ENCODE measurements at regions not wholly inside any gene's neighbourhood (a gene's known extent, or its start where the extent isn't known, plus 50 kb on each side); places are given as distances from the start of the nearest gene placed in this dataset.

DNA sequence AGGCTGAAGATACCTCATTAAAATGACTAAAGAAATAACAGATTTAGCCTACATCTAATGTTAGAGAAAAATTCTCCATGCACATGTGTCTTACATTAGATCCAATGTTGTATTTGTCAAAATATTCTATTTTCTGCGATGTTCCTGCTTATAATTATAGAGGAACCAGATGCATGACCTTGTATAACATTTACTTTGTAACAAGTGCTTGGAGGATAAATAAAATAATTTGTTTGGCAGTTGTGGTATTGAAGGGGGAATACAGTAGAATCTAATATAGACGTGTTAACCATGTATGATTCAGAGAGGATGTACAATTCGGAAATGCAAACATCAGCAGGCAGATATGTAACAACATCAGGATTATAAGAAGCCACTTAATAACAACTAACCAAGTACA, 922.2 kb downstream of the TUSC7 start:
- Mint-ChIP-seq H3K4me1 (no peaks in the 10 kb centered on the region), H3K4me3 (no peak overlapping the region), H3K36me3 (no peaks in the 10 kb centered on the region), H3K27me3 (no peaks in the 10 kb centered on the region), H3K9me3 (no peaks in the 10 kb centered on the region), H3K27ac (no peak overlapping the region)

DNA sequence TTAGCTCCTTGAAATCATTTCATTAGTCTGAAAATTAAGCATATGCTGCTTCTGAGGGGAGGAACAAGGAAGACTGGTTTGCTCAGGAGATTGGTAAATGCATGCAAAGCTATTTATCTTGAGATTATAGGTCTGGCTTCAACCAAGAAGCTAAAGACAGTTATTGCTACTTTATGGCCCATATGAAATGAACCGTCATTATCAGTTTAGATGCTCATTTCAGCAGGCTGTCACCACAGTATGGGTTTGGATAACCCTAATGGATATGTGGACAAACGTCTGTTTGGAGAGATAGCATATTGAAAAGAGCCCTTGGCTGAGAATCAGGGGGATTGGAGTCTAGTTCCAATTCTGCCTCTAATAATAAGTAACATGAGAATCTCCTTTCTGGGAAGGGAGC, 922.6 kb downstream of the TUSC7 start:
- Mint-ChIP-seq H3K4me1 (no peaks in the 10 kb centered on the region), H3K27me3 (no peaks in the 10 kb centered on the region), H3K27ac (no peak overlapping the region), H3K4me3 (no peak overlapping the region), H3K9me3 (no peaks in the 10 kb centered on the region), H3K36me3 (no peaks in the 10 kb centered on the region)

DNA sequence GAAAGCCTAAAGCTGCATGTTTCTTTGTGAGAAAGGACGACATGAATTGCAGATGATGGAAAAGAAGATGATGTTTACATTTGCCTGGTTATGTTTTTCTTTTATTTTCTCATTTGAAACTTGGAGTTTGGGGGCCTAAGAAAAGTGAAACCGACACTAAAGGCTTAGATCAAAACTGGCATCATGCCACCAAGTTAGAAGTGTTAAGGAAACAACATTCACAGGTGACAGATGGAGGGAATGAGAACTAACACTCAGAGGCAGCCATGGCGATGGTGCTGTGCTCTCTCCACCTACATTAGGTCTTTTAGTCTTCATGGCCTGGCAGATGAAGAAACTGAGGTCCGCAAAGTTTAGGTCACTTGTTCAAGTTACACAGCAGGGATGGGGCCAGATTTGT, 923.6 kb downstream of the TUSC7 start:
- no peaks in the 10 kb centered on the region for H3K27me3 Mint-ChIP-seq
- no peaks in the 10 kb centered on the region for H3K36me3 Mint-ChIP-seq
- H3K4me3 Mint-ChIP-seq = no peak overlapping the region
- peaks cover 5% of the 10 kb centered on the region for H3K9me3 Mint-ChIP-seq
- H3K4me1 Mint-ChIP-seq = no peaks in the 10 kb centered on the region
- no peak overlapping the region for H3K27ac Mint-ChIP-seq

DNA sequence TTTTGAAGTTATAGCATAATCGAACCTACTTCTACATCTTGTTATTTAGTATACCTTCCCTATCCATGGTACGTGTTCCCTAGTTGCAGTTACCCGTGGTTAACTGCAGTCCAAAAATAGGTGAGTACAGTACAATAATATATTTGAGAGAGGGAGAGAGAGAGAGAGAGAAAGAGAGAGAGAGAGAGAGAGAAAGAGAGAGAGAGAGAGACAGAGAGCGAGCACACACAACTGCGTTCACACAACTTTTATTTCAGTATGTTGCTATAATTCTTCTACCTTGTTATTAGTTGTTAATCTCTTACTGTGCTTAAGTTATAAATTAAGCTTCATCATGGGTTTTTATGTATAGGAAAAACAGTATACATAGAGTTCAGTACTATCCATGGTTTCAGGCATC, 928.1 kb downstream of the TUSC7 start:
- Mint-ChIP-seq H3K36me3 (no peaks in the 10 kb centered on the region), H3K27ac (no peak overlapping the region), H3K4me1 (no peaks in the 10 kb centered on the region), H3K9me3 (peaks cover 13% of the 10 kb centered on the region), H3K4me3 (no peak overlapping the region), H3K27me3 (no peaks in the 10 kb centered on the region)

DNA sequence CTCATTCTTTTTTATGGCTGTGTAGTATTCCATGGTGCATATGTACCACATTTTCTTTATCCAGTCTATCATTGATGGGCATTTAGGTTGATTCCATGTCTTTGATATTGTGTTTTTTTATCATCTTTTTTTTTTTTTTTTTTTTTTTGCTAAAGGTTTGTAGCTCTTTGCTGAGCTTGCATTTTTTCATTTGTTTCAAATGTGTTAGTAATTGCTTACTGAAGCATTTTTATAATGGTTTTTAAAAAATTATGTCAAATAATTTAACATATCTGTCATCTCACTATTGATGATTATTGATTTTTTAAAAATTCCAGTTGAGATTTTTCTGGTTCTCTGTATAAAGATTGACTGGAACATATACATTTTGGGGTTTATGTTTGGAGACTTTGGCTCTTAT, 934.6 kb downstream of the TUSC7 start:
- Mint-ChIP-seq H3K9me3 (peaks cover 13% of the 10 kb centered on the region), H3K36me3 (no peaks in the 10 kb centered on the region), H3K4me1 (no peaks in the 10 kb centered on the region), H3K27me3 (no peaks in the 10 kb centered on the region), H3K27ac (no peak overlapping the region), H3K4me3 (no peak overlapping the region)

DNA sequence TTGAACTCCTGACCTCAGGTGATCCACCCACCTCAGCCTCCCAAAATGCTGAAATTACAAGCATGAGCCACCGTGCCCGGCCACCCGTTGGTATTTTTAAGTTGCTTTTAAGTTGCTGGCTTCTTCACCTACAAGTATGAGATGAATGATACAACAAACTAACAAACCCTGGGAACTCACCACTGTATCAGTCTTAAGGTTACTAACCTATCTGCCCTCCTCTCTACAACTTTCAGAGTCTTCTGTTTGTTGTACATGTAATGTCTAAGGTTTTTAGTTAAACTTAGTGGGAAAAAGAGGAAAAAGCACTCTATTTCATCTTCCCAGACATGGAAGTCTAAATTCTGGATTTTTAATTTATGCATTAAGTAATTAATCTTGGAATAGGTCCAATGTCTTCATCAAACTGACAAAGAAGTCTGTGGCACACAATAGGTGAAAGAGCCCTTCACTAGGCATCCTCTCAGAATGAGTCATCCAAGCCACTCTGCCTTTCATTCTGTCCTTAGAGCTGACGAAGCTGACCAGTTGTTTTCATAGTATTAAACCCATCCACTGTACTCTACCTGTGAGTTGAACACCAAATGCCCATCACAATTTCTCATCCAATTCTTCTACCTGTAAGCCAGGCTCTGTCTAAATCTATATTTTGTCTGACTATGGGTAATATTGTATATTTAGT, 936.1 kb downstream of the TUSC7 start:
- no peaks in the 10 kb centered on the region for H3K27me3 Mint-ChIP-seq
- H3K4me3 Mint-ChIP-seq = no peak overlapping the region
- no peaks in the 10 kb centered on the region for H3K36me3 Mint-ChIP-seq
- no peaks in the 10 kb centered on the region for H3K4me1 Mint-ChIP-seq
- H3K9me3 Mint-ChIP-seq = peaks cover 13% of the 10 kb centered on the region
- H3K27ac Mint-ChIP-seq = no peak overlapping the region

DNA sequence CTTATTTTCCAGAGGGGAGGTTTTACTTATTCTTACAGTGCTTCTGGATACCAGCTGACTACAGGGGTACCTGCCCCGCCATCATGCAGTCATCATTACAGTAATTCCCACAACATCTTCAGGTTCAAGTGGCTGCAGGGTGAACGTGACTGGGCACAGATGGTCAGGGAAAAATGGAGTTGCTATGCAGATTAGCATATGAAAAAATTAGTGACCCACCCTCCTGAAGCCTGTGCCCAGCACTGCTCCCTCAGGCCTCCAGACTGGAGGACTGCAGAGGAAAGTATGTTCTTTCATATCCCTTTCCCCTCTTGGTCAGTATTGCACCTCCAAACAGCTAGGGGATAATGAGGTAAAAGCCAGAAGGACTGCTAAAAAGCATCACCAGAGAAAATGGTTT, 937.9 kb downstream of the TUSC7 start:
- Mint-ChIP-seq H3K27ac (no peak overlapping the region), H3K9me3 (peaks cover 7% of the 10 kb centered on the region), H3K36me3 (no peaks in the 10 kb centered on the region)

DNA sequence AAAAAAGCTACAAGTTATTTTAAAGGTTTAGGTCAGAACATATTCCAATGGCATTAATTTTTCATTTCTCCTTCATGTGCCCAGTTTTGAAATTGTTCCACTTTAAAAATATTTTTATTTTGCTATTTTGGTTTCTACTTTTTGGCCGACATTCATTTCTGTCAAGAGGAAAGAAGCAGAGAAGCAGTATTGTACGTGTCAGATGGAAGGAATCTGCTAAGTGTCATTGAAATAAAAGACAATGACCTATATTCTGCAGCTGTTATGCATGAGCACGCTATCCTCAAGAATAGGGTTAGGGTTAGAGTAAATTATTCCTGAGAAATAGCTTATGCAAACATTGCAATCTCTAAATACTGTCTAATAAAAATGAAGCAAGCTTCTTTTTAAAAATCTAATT, 941.7 kb downstream of the TUSC7 start:
- H3K9me3 Mint-ChIP-seq = no peaks in the 10 kb centered on the region
- no peak overlapping the region for H3K4me3 Mint-ChIP-seq
- H3K27ac Mint-ChIP-seq = no peak overlapping the region
- no peaks in the 10 kb centered on the region for H3K4me1 Mint-ChIP-seq
- no peaks in the 10 kb centered on the region for H3K36me3 Mint-ChIP-seq
- no peaks in the 10 kb centered on the region for H3K27me3 Mint-ChIP-seq

More for the DNA sequence above, 937.9 kb downstream of the TUSC7 start:
- H3K4me1 Mint-ChIP-seq = no peaks in the 10 kb centered on the region
- no peak overlapping the region for H3K4me3 Mint-ChIP-seq
- no peaks in the 10 kb centered on the region for H3K27me3 Mint-ChIP-seq

DNA sequence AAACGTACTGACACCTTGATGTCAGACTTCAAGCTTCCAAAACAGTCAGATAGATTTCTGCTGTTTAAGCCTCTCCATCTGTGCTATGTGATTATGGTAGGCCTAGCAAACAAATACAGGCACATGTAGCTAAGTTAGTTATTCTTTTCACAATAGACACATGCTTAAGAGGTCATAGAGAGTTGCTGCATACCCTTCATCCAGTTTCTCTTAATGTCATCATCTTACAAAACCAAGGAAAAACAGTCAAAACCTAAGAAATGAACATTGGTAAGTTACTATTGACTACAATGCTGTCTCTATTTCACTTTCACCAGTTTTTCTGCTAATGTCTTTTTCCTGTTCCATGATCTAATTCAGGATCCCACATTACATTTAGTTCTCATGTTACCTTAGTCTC, 946.8 kb downstream of the TUSC7 start:
- Mint-ChIP-seq H3K36me3 (no peaks in the 10 kb centered on the region), H3K4me1 (no peaks in the 10 kb centered on the region), H3K9me3 (no peaks in the 10 kb centered on the region), H3K27ac (no peak overlapping the region), H3K4me3 (no peak overlapping the region), H3K27me3 (no peaks in the 10 kb centered on the region)

DNA sequence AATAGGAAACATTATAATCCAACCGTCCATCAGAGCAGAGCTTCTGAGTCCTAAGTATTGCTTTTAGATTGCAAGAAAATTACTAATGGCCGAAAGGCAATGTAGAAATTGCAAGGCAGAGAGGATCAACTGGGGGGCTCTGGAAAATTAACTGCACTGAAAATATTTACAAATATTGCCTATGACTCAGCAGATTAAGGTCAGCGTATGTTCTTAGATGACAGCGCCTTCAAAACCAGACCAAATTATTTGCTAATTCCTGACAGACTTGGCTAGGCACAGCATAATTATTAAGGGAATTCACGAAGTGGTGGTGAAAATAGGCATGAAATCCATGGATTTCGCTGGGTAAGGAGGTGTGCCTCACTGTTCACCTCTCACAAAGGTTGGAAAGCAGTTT, 947.7 kb downstream of the TUSC7 start:
- Mint-ChIP-seq H3K4me1 (no peaks in the 10 kb centered on the region), H3K27me3 (no peaks in the 10 kb centered on the region), H3K4me3 (no peak overlapping the region), H3K36me3 (no peaks in the 10 kb centered on the region), H3K27ac (no peak overlapping the region), H3K9me3 (no peaks in the 10 kb centered on the region)

DNA sequence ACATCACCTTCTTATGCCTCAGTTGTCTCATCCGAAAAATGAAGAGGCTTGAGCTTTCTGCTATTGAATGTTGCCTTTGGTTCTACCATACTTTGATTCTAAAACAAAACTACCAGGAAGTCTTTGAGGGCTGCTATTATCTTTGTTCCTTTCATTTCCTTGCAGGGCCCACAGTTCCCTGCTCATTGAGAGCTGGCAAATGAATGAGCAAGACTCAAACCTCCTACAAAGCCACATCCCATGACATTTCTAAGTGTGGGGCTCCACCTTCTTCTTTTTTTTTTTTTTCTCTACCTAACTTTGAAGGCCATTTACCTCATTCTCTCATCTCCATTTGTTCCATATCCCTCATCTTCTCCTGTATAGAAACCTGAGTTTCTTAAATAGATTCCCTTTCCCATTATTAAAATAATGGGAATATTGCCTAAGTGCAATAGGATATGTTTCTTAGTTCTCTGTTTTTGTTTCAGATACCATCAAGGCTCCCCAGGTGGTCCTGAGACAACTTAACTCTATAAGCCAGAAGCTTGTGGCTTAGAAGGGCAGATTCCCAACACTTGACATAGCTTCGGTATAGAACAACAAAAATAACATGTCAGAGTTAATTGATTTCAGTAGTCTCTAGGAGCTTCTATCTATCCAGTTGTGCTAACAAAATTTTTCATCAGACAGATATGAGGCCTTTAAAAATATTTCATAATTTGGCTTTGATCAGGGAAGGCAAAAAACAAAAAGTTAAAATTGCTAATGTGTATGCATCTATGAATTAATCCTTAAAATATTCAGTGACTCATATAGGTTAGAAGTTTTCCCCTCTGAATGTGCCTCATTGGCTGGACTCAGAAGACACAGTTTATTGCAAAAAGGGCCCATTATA, 951.6 kb downstream of the TUSC7 start:
- no peak overlapping the region for H3K27ac Mint-ChIP-seq
- H3K4me1 Mint-ChIP-seq = no peaks in the 10 kb centered on the region
- H3K27me3 Mint-ChIP-seq = no peaks in the 10 kb centered on the region
- H3K36me3 Mint-ChIP-seq = no peaks in the 10 kb centered on the region
- peaks cover 12% of the 10 kb centered on the region for H3K9me3 Mint-ChIP-seq
- H3K4me3 Mint-ChIP-seq = no peak overlapping the region

DNA sequence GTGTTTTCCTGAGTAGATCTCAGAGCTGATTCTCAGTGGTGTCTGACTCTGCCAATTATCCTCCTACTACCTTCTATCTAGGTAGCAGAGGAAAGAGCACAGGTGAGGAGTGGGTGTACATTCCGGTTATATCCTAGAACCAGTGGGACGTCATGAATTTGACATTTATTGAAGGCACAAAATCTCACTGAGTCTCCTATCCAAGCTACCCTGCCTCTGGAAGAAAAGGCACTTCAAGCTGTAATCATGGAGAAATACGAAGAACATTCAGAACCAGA, 952.2 kb downstream of the TUSC7 start:
- no peak overlapping the region for H3K4me3 Mint-ChIP-seq
- H3K9me3 Mint-ChIP-seq = peaks cover 12% of the 10 kb centered on the region
- no peak overlapping the region for H3K27ac Mint-ChIP-seq
- no peaks in the 10 kb centered on the region for H3K36me3 Mint-ChIP-seq
- H3K4me1 Mint-ChIP-seq = no peaks in the 10 kb centered on the region
- H3K27me3 Mint-ChIP-seq = no peaks in the 10 kb centered on the region

DNA sequence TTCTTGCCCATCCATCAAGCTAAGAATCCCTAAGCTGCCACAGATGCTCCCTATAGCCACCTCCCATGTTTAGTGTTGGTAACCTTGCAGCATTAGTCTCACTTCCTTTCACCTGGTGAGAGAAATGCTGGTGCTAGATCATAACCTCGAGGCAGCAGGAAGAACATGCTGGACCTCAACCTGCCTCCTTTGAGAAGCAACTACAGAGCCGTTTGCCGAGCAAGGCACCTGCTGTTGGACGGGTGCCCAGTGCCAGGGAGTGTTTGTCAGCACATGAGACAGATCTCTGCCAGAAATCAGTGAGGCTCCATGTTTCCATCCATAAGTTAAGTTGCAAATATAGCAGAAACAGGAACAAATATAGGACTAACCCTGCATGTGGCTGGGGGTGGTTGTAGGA, 955.7 kb downstream of the TUSC7 start:
- no peaks in the 10 kb centered on the region for H3K36me3 Mint-ChIP-seq
- no peaks in the 10 kb centered on the region for H3K27me3 Mint-ChIP-seq
- no peaks in the 10 kb centered on the region for H3K4me1 Mint-ChIP-seq
- peaks cover 12% of the 10 kb centered on the region for H3K9me3 Mint-ChIP-seq
- no peak overlapping the region for H3K27ac Mint-ChIP-seq
- H3K4me3 Mint-ChIP-seq = no peak overlapping the region

DNA sequence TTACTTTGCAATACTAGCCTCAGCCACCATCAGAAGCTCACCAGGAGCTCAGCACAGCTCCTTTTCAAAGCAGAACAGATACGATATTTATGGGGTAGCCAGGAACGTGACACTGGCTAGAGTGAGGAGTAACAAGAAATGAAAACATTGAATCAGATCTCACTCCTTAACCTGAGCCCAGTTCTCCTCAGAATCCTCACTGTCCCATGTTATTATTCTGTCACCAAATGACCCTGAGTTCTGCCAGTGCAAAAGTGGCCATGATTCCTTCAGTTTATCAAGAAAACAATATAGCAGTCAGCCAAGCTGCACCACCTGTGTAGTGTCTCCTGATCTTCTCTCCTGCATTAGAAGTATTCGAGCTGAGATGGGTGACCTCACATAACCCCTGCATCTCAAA, 956.7 kb downstream of the TUSC7 start:
- Mint-ChIP-seq H3K4me3 (no peak overlapping the region), H3K36me3 (no peaks in the 10 kb centered on the region), H3K27ac (no peak overlapping the region), H3K4me1 (no peaks in the 10 kb centered on the region), H3K27me3 (no peaks in the 10 kb centered on the region), H3K9me3 (peaks cover 12% of the 10 kb centered on the region)

DNA sequence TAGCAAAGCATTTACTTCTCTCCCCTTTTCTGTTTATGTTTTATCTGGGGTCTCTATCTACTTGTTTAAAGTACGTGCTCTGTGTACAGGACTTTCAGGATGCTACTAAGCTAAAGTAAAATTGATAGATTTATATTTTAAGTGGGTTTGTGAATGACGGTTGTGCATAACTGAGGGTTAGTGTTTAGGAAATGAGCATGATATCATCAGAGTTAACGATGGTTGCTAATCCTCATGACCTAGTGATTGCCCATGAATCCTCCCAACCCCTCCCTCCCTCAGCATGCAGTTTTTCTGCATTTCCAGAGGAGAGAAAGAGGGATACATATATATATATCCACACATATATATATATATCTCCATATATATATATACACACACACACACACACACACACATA, 957.2 kb downstream of the TUSC7 start:
- Mint-ChIP-seq H3K4me3 (no peak overlapping the region), H3K4me1 (no peaks in the 10 kb centered on the region), H3K36me3 (no peaks in the 10 kb centered on the region), H3K9me3 (peaks cover 12% of the 10 kb centered on the region), H3K27me3 (no peaks in the 10 kb centered on the region), H3K27ac (no peak overlapping the region)

DNA sequence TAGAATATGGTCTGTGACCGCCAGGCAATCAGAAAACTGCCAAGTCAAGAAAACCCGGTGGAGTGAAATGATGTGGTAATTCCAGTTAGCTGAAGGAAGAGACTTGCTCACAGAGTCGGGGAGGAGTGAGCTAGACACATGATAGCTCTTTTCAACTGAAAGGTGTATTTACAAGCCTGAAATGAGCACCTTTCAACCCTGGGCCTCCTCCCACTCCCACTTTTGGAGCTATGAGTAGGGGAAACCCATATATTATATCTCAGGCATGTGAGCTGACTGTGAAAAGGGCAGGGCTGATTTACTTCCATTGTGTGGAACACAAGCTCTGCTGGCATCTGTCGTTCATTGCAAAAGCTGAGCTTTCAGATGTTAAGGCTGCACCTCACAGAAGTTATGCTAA, 960.2 kb downstream of the TUSC7 start:
- no peak overlapping the region for H3K4me3 Mint-ChIP-seq
- H3K27ac Mint-ChIP-seq = no peak overlapping the region
- H3K27me3 Mint-ChIP-seq = peaks cover 1% of the 10 kb centered on the region
- H3K36me3 Mint-ChIP-seq = no peaks in the 10 kb centered on the region
- H3K9me3 Mint-ChIP-seq = peaks cover 9% of the 10 kb centered on the region
- no peaks in the 10 kb centered on the region for H3K4me1 Mint-ChIP-seq
